MM.1S (cell line): ENCODE measurements at regions not wholly inside any gene's neighbourhood (a gene's known extent, or its start where the extent isn't known, plus 50 kb on each side); places are given as distances from the start of the nearest gene placed in this dataset.

ENCODE experiments used
- DNase-seq: peaks from one replicate; pipeline ENCODE4 v3.0.0-alpha.2; 2015
- H2AFZ ChIP-seq: fragments of 300-600 bp; sonication (generic); 2 replicates; pipeline ENCODE4 v1.6.0; 2016; ENCODE audit warnings: antibody characterized with exemption, low read length
- H3F3A ChIP-seq: fragments of 300-600 bp; sonication (generic); 2 replicates; pipeline ENCODE4 v1.6.1; 2016; ENCODE audit warnings: mild to moderate bottlenecking, antibody characterized with exemption, low read length, moderate library complexity, mixed read lengths; ENCODE audit not compliant: insufficient read depth
- H3K27ac ChIP-seq: fragments of 300-600 bp; sonication (generic); 2 replicates; pipeline ENCODE4 v1.5.1; 2016; ENCODE audit warnings: mild to moderate bottlenecking, low read length
- H3K27me3 ChIP-seq: fragments of 300-600 bp; sonication (generic); replicated peaks from 2 replicates; pipeline ENCODE4 v1.6.0; 2016; ENCODE audit warnings: low read length; ENCODE audit not compliant: insufficient read depth
- H3K36me3 ChIP-seq: fragments of 300-600 bp; sonication (generic); replicated peaks from 2 replicates; pipeline ENCODE4 v1.6.1; 2016; ENCODE audit warnings: mild to moderate bottlenecking, low read length, mixed read lengths; ENCODE audit not compliant: insufficient read depth
- H3K4me1 ChIP-seq: fragments of 300-600 bp; sonication (generic); 2 replicates; pipeline ENCODE4 v1.6.1; 2016; ENCODE audit warnings: low read length, mixed read lengths
- H3K4me2 ChIP-seq: fragments of 300-600 bp; sonication (generic); 2 replicates; pipeline ENCODE4 v1.6.0; 2016; ENCODE audit warnings: low read depth, low read length
- H3K4me3 ChIP-seq: fragments of 300-600 bp; sonication (generic); 2 replicates; pipeline ENCODE4 v1.5.1; 2016; ENCODE audit warnings: low read length, mixed read lengths
- H3K79me2 ChIP-seq: fragments of 300-600 bp; sonication (generic); 2 replicates; pipeline ENCODE4 v1.6.1; 2016; ENCODE audit warnings: mixed run types, low read length, mixed read lengths
- H3K9ac ChIP-seq: fragments of 300-600 bp; sonication (generic); 2 replicates; pipeline ENCODE4 v1.6.1; 2016; ENCODE audit warnings: low read length, mixed read lengths
- H3K9me2 ChIP-seq: fragments of 300-600 bp; sonication (generic); replicated peaks from 2 replicates; pipeline ENCODE4 v1.6.1; 2016; ENCODE audit warnings: mild to moderate bottlenecking, low read length, mixed read lengths; ENCODE audit not compliant: insufficient read depth
- H3K9me3 ChIP-seq: fragments of 300-600 bp; sonication (generic); replicated peaks from 2 replicates; pipeline ENCODE4 v1.6.1; 2016; ENCODE audit warnings: mild to moderate bottlenecking, low read length, mixed read lengths; ENCODE audit not compliant: insufficient read depth
- H4K20me1 ChIP-seq: fragments of 300-600 bp; sonication (generic); 2 replicates; pipeline ENCODE4 v1.6.1; 2016; ENCODE audit warnings: mild to moderate bottlenecking, low read length, moderate library complexity, mixed read lengths; ENCODE audit not compliant: insufficient read depth
- EZH2 ChIP-seq: fragments of 300-600 bp; sonication (generic); optimal IDR thresholded peaks from 2 replicates; pipeline ENCODE3; 2017; ENCODE audit warnings: low read depth, mild to moderate bottlenecking, antibody characterized with exemption, low read length, mixed read lengths
- EZH2phosphoT487 ChIP-seq: fragments of 300-600 bp; sonication (generic); IDR thresholded peaks from 2 replicates; pipeline ENCODE4 v1.6.1; 2018; ENCODE audit warnings: antibody characterized with exemption, low read length
- TF ChIP-seq, protein P1 (sequence below): fragments of 300-600 bp; sonication (generic); IDR thresholded peaks from 2 replicates; pipeline ENCODE4 v1.5.1; 2016; ENCODE audit warnings: antibody characterized with exemption, low read length, mixed read lengths

DNA sequence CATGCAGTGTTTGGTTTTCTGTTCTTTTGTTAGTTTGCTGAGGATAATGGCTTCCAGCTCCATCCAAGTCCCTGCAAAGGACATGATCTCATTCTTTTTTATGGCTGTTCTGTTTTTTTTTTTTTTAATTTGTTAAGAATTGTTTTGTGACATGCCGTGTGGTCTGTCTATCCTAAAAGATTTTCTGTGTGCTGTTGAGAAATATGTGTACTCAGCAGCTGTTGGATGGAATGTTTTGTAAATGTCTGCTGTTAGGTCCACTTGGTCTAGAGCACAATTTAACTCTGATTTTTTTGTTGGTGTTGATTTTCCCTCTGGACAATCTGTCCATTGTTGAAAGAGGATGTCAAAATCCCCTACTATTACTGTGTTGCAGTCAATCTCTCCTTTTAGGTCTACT lies 80.4 kb upstream of the WDR75 start:
- H3K27ac ChIP-seq: no peak overlapping the region
- H2AFZ ChIP-seq: no peak overlapping the region
- H3F3A ChIP-seq: no peaks in the 10 kb centered on the region
- no peaks in the 10 kb centered on the region for H4K20me1 ChIP-seq
- H3K9me2 ChIP-seq: no peaks in the 10 kb centered on the region
- no peak for DNase-seq
- no peaks in the 10 kb centered on the region for H3K9me3 ChIP-seq
- no peaks in the 10 kb centered on the region for H3K79me2 ChIP-seq
- H3K27me3 ChIP-seq: no peaks in the 10 kb centered on the region
- no peaks in the 10 kb centered on the region for H3K4me1 ChIP-seq
- H3K4me3 ChIP-seq: no peak overlapping the region
- H3K36me3 ChIP-seq: no peaks in the 10 kb centered on the region
- TF ChIP-seq, protein P1, sequence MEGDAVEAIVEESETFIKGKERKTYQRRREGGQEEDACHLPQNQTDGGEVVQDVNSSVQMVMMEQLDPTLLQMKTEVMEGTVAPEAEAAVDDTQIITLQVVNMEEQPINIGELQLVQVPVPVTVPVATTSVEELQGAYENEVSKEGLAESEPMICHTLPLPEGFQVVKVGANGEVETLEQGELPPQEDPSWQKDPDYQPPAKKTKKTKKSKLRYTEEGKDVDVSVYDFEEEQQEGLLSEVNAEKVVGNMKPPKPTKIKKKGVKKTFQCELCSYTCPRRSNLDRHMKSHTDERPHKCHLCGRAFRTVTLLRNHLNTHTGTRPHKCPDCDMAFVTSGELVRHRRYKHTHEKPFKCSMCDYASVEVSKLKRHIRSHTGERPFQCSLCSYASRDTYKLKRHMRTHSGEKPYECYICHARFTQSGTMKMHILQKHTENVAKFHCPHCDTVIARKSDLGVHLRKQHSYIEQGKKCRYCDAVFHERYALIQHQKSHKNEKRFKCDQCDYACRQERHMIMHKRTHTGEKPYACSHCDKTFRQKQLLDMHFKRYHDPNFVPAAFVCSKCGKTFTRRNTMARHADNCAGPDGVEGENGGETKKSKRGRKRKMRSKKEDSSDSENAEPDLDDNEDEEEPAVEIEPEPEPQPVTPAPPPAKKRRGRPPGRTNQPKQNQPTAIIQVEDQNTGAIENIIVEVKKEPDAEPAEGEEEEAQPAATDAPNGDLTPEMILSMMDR: no peak
- no peak for TF ChIP-seq EZH2
- no peak overlapping the region for H3K9ac ChIP-seq
- no peak overlapping the region for H3K4me2 ChIP-seq

DNA sequence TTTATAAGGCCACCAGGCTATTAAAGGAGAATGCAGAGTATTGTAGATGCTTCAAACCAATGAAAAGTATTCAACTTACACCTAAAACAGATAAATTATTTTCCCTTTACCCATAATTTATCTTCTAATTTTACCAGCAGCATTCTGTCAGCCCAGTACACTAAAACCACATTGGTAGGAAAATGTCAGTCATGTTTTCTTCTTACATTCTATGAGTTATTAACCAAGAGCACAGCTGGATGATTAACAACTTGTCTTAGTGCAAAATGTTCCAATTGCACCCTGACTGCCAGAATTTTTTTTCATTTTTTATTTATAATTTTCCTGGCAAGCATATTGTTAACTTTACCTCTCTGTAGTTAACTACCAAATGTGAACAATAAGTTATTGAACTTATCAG lies 79.0 kb upstream of the WDR75 start:
- H3F3A ChIP-seq: no peaks in the 10 kb centered on the region
- H3K27ac ChIP-seq: no peak overlapping the region
- H3K4me2 ChIP-seq: no peak overlapping the region
- no peaks in the 10 kb centered on the region for H3K27me3 ChIP-seq
- no peak overlapping the region for H3K4me3 ChIP-seq
- no peaks in the 10 kb centered on the region for H3K36me3 ChIP-seq
- no peaks in the 10 kb centered on the region for H3K9me3 ChIP-seq
- H3K79me2 ChIP-seq: no peaks in the 10 kb centered on the region
- H3K9ac ChIP-seq: no peak overlapping the region
- no peak overlapping the region for H2AFZ ChIP-seq
- TF ChIP-seq EZH2phosphoT487 (no peak), EZH2 (no peak)
- TF ChIP-seq, protein P1: no peak
- H4K20me1 ChIP-seq: no peaks in the 10 kb centered on the region
- no peaks in the 10 kb centered on the region for H3K4me1 ChIP-seq
- no peaks in the 10 kb centered on the region for H3K9me2 ChIP-seq
- no peak for DNase-seq

DNA sequence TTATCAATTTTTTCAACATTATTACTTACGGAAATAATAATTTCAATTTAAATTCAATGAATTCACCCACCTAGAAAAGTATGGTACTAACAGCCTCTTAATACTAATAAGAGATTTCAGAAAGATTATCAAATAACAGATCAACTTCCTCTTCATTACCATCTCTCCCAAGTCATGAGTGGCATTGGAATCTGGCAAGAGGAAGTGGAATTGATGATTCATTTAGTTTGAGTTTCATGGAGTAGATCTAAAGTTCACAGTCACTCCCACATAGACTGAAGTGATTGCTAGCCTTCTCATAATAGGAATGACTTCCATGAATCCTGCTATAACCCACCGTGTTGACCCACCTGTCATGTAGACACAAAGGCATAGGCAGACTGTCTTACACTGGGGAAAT lies 77.7 kb upstream of the WDR75 start:
- H3K36me3 ChIP-seq: no peaks in the 10 kb centered on the region
- H3K4me3 ChIP-seq: no peak overlapping the region
- H3K79me2 ChIP-seq: no peaks in the 10 kb centered on the region
- no peaks in the 10 kb centered on the region for H3K9me2 ChIP-seq
- no peaks in the 10 kb centered on the region for H3F3A ChIP-seq
- H3K9ac ChIP-seq: no peak overlapping the region
- H4K20me1 ChIP-seq: no peaks in the 10 kb centered on the region
- H3K4me1 ChIP-seq: no peaks in the 10 kb centered on the region
- H2AFZ ChIP-seq: no peak overlapping the region
- TF ChIP-seq EZH2: no peak
- no peak for TF ChIP-seq EZH2phosphoT487
- TF ChIP-seq, protein P1: no peak
- no peak for DNase-seq
- no peak overlapping the region for H3K4me2 ChIP-seq
- H3K9me3 ChIP-seq: no peaks in the 10 kb centered on the region
- H3K27ac ChIP-seq: no peak overlapping the region
- H3K27me3 ChIP-seq: no peaks in the 10 kb centered on the region
